IMR-90 (cell line): ENCODE measurements at regions not wholly inside any gene's neighbourhood (a gene's known extent, or its start where the extent isn't known, plus 50 kb on each side); places are given as distances from the start of the nearest gene placed in this dataset.

ENCODE experiments used
- ATAC-seq: fragments of 200-7000 bp; cut with Tn5 transposase; 2 replicates; pipeline ENCODE4 v1.9.1; 2020; ENCODE audit warnings: low read depth, mild to moderate bottlenecking, moderate library complexity
- BruUV-seq: library from RNA; stranded (reverse); fragments of 400-500 nt; replicated peaks from 2 replicates; lab custom pipeline; 2021; lab: Mats Ljungman, UMichigan
- CTCF ChIA-PET: fragments of 300-600 bp; formaldehyde crosslinking; extraction: SDS; loops from one replicate; lab custom pipeline; 2021; ENCODE audit warnings: antibody characterized with exemption; lab: Yijun Ruan, JAX
- POLR2A ChIA-PET: fragments of 300-600 bp; sonication (Branson Sonifier 250); formaldehyde crosslinking; loops from one replicate; lab custom pipeline; 2022; ENCODE audit warnings: antibody characterized with exemption; ENCODE audit not compliant: unreplicated experiment; lab: Charles Lee
- DNase-seq: peaks from one replicate; pipeline ENCODE4 v3.0.0; 2013
- H2AFZ ChIP-seq: replicated peaks from 2 replicates; pipeline ENCODE3; 2013; ENCODE audit warnings: low read length, mild to moderate bottlenecking; ENCODE audit not compliant: poor library complexity
- H2AK5ac ChIP-seq: 2 replicates; pipeline ENCODE4 v1.6.1; 2013; ENCODE audit warnings: low read depth, low read length, inconsistent platforms
- H2AK9ac ChIP-seq: replicated peaks from 2 replicates; pipeline ENCODE3; 2013; ENCODE audit warnings: mild to moderate bottlenecking, low read depth, low read length, moderate library complexity; ENCODE audit not compliant: poor library complexity
- H2BK120ac ChIP-seq: 2 replicates; pipeline ENCODE4 v1.6.1; 2013; ENCODE audit warnings: low read depth, low read length, inconsistent platforms
- H2BK15ac ChIP-seq: 3 replicates; pipeline ENCODE4 v1.6.1; 2013; ENCODE audit warnings: low read depth, low read length, inconsistent platforms
- H2BK20ac ChIP-seq: 2 replicates; pipeline ENCODE4 v1.6.1; 2013; ENCODE audit warnings: low read depth, mild to moderate bottlenecking, inconsistent platforms, low read length, moderate library complexity
- H2BK5ac ChIP-seq: 2 replicates; pipeline ENCODE4 v1.6.1; 2013; ENCODE audit warnings: mild to moderate bottlenecking, low read depth, low read length, inconsistent platforms; ENCODE audit not compliant: poor library complexity, severe bottlenecking
- H3K14ac ChIP-seq: replicated peaks from 2 replicates; pipeline ENCODE4 v1.6.1; 2013; ENCODE audit warnings: low read depth, low read length, inconsistent platforms
- H3K18ac ChIP-seq: 2 replicates; pipeline ENCODE4 v1.6.1; 2013; ENCODE audit warnings: low read depth, low read length, control low read depth
- H3K23ac ChIP-seq: 2 replicates; pipeline ENCODE4 v1.6.1; 2013; ENCODE audit warnings: low read depth, low read length, inconsistent platforms
- H3K27ac ChIP-seq: 2 replicates; pipeline ENCODE4 v1.5.1; 2013; ENCODE audit warnings: mild to moderate bottlenecking, control low read depth, low read length; ENCODE audit not compliant: insufficient read depth
- H3K27me3 ChIP-seq: 2 replicates; pipeline ENCODE4 v1.6.1; 2013; ENCODE audit warnings: low read length; ENCODE audit not compliant: control insufficient read depth, insufficient read depth
- H3K36me3 ChIP-seq: 2 replicates; pipeline ENCODE4 v1.6.1; 2013; ENCODE audit warnings: low read length, mixed read lengths; ENCODE audit not compliant: control insufficient read depth, insufficient read depth
- H3K4ac ChIP-seq: 2 replicates; pipeline ENCODE4 v1.6.1; 2013; ENCODE audit warnings: low read depth, low read length, inconsistent platforms
- H3K4me1 ChIP-seq: 2 replicates; pipeline ENCODE4 v1.6.1; 2013; ENCODE audit warnings: low read length, mixed read lengths; ENCODE audit not compliant: control insufficient read depth, insufficient read depth
- H3K4me2 ChIP-seq: 2 replicates; pipeline ENCODE4 v1.6.1; 2013; ENCODE audit warnings: low read depth, mild to moderate bottlenecking, control low read depth, low read length, moderate library complexity
- H3K4me3 ChIP-seq: 2 replicates; pipeline ENCODE4 v1.5.1; 2013; ENCODE audit warnings: low read depth, mild to moderate bottlenecking, control low read depth, low read length, moderate library complexity; ENCODE audit not compliant: insufficient read depth
- H3K56ac ChIP-seq: 2 replicates; pipeline ENCODE4 v1.6.1; 2013; ENCODE audit warnings: low read length, inconsistent platforms; ENCODE audit not compliant: insufficient read depth; ENCODE audit errors: extremely low read depth
- H3K79me1 ChIP-seq, 2 experiments: 2 replicates each; pipeline ENCODE4 v1.6.1; 2013; ENCODE audit warnings: low read length in 2 of 2, inconsistent platforms in 1 of 2, low read depth in 1 of 2
- H3K9ac ChIP-seq: 2 replicates; pipeline ENCODE4 v1.6.1; 2013; ENCODE audit warnings: low read depth, low read length, control low read depth
- H3K9me1 ChIP-seq: 2 replicates; pipeline ENCODE4 v1.6.1; 2013; ENCODE audit warnings: low read length, inconsistent platforms; ENCODE audit not compliant: insufficient read depth
- H3K9me3 ChIP-seq: 2 replicates; pipeline ENCODE4 v1.6.1; 2013; ENCODE audit warnings: low read length; ENCODE audit not compliant: control insufficient read depth, insufficient read depth
- H4K20me1 ChIP-seq: 2 replicates; pipeline ENCODE4 v1.6.1; 2013; ENCODE audit warnings: low read length, inconsistent platforms; ENCODE audit not compliant: insufficient read depth
- H4K5ac ChIP-seq: 2 replicates; pipeline ENCODE4 v1.6.1; 2013; ENCODE audit warnings: mild to moderate bottlenecking, low read depth, low read length, control low read depth
- H4K8ac ChIP-seq, 2 experiments: 2 replicates each; pipeline ENCODE4 v1.6.1; 2013; ENCODE audit warnings: low read depth in 2 of 2, low read length in 2 of 2, control low read depth in 1 of 2, inconsistent platforms in 1 of 2
- H4K91ac ChIP-seq: 2 replicates; pipeline ENCODE4 v1.6.1; 2013; ENCODE audit warnings: low read depth, low read length, inconsistent platforms; ENCODE audit not compliant: insufficient read depth
- BHLHE40 ChIP-seq: fragments of 150-350 bp; IDR thresholded peaks from 2 replicates; pipeline ENCODE4 v1.6.1; 2016; ENCODE audit warnings: mild to moderate bottlenecking, low read depth, low read length
- CEBPB ChIP-seq: IDR thresholded peaks from 2 replicates; pipeline ENCODE4 v1.6.1; 2012; ENCODE audit warnings: low read depth, low read length, improper control_type of control experiment
- CHD1 ChIP-seq: IDR thresholded peaks from 2 replicates; pipeline ENCODE4 v1.6.1; 2012; ENCODE audit warnings: low read depth, low read length, improper control_type of control experiment
- FOS ChIP-seq: fragments of 150-350 bp; IDR thresholded peaks from 2 replicates; pipeline ENCODE4 v1.6.1; 2016; ENCODE audit warnings: low read depth, low read length
- MAFK ChIP-seq: IDR thresholded peaks from 2 replicates; pipeline ENCODE4 v1.6.1; 2012; ENCODE audit warnings: low read depth, low read length, improper control_type of control experiment
- MAZ ChIP-seq: IDR thresholded peaks from 2 replicates; pipeline ENCODE4 v1.6.1; 2012; ENCODE audit warnings: low read depth, mild to moderate bottlenecking, low read length, improper control_type of control experiment, moderate library complexity, borderline replicate concordance
- MXI1 ChIP-seq: IDR thresholded peaks from 2 replicates; pipeline ENCODE4 v1.6.1; 2012; ENCODE audit warnings: low read depth, mild to moderate bottlenecking, low read length, moderate library complexity, borderline replicate concordance
- NFE2L2 ChIP-seq: fragments of 150-350 bp; IDR thresholded peaks from 2 replicates; pipeline ENCODE4 v1.6.1; 2016; ENCODE audit warnings: low read depth, mild to moderate bottlenecking, low read length
- POLR2A ChIP-seq: IDR thresholded peaks from 2 replicates; pipeline ENCODE4 v1.6.1; 2012; ENCODE audit warnings: mild to moderate bottlenecking, low read depth, low read length
- RAD21 ChIP-seq: IDR thresholded peaks from 2 replicates; pipeline ENCODE4 v1.6.1; 2012; ENCODE audit warnings: low read length, improper control_type of control experiment
- RCOR1 ChIP-seq: IDR thresholded peaks from 2 replicates; pipeline ENCODE4 v1.6.1; 2012; ENCODE audit warnings: mild to moderate bottlenecking, low read length, improper control_type of control experiment; ENCODE audit not compliant: insufficient replicate concordance
- RFX5 ChIP-seq: IDR thresholded peaks from 2 replicates; pipeline ENCODE4 v1.8.0; 2012; ENCODE audit warnings: low read depth, mild to moderate bottlenecking, low read length, moderate library complexity
- SMC3 ChIP-seq: fragments of 150-350 bp; IDR thresholded peaks from 2 replicates; pipeline ENCODE4 v1.6.1; 2016; ENCODE audit warnings: low read depth, mild to moderate bottlenecking, antibody characterized with exemption, low read length, moderate library complexity
- WGBS, 2 experiments: methylation state at CpG; one replicate each; pipeline versions ENCODE4 v1.1.5 to v1.1.7; 2013; ENCODE audit warnings: missing lambda C conversion rate in 2 of 2; ENCODE audit not compliant: insufficient read length in 1 of 2; ENCODE audit errors: extremely low coverage in 2 of 2; 5-methylcytosine and 5-hydroxymethylcytosine counted together
- dilution Hi-C: fragments of 300-500 bp; cut with HindIII; formaldehyde crosslinking; loops from one replicate; pipeline ENCODE4 v1.14.3; 2018; ENCODE audit warnings: low sequenced_read_pairs; ENCODE audit not compliant: unreplicated experiment
- in situ Hi-C: fragments of 300-500 bp; cut with MboI; formaldehyde crosslinking; loops from 3 replicates; pipeline ENCODE4 v1.14.3; 2019; ENCODE audit warnings: low sequenced_read_pairs, inconsistent platforms, mixed read lengths
- intact Hi-C: fragments of 100-400 bp; cut with micrococcal nuclease; formaldehyde crosslinking; loops from 2 replicates; pipeline ENCODE4 v1.10.0; 2022
- TF ChIP-seq, protein P1 (sequence below): conservative IDR thresholded peaks from 2 replicates; pipeline ENCODE4 v1.5.1; 2012; ENCODE audit warnings: mild to moderate bottlenecking, low read depth, low read length, improper control_type of control experiment
- TF ChIP-seq, protein P2 (sequence below): fragments of 150-350 bp; IDR thresholded peaks from 2 replicates; pipeline ENCODE4 v1.6.1; 2016; ENCODE audit warnings: low read depth, mild to moderate bottlenecking, low read length, moderate library complexity, borderline replicate concordance
- TF ChIP-seq, protein P3 (sequence below): fragments of 150-350 bp; IDR thresholded peaks from 2 replicates; pipeline ENCODE4 v1.6.1; 2017; ENCODE audit warnings: mild to moderate bottlenecking, antibody characterized with exemption, low read length, low read depth

DNA sequence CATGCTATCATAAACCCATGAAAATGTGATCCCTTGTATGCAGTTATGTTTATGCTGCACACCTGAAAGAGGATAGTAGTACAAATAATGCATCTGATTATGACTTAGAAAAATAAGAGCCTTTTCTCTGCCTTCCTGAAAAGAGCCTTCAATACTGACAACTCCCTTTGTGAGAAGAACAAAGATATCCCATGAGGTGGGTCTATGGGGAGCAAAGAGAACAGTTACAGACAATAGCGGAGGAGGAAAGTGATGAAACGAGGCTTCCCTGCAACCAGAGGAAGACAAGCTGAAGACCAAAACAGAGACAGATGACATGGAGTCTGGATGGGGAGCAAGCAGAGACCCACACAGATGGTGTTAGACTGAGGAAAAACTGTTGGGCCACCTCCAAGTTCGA is 598.3 kb upstream of the PLXNA2 start:
- H3K4me1 ChIP-seq: no peaks in the 10 kb centered on the region

More for the DNA sequence above, 598.3 kb upstream of the PLXNA2 start:
- no peak for DNase-seq
- no peak overlapping the region for H3K4me3 ChIP-seq
- H3K27me3 ChIP-seq: no peaks in the 10 kb centered on the region
- intact Hi-C loops (no loop called here), dilution Hi-C loops (no loop called here), in situ Hi-C loops (no loop called here)
- no peak overlapping the region for H2BK20ac ChIP-seq
- no peak overlapping the region for H3K14ac ChIP-seq
- H4K8ac ChIP-seq: no peak overlapping the region
- no peaks in the 10 kb centered on the region for H3K79me1 ChIP-seq
- no peak for ATAC-seq
- no peak overlapping the region for H2AK5ac ChIP-seq
- peaks cover 23% of the 10 kb centered on the region for H3K9me3 ChIP-seq
- H3K36me3 ChIP-seq: no peaks in the 10 kb centered on the region
- POLR2A ChIA-PET: no interaction called here
- no peak overlapping the region for H3K18ac ChIP-seq
- H4K20me1 ChIP-seq: no peaks in the 10 kb centered on the region
- H3K4ac ChIP-seq: no peak overlapping the region
- no TSS peak for BruUV-seq
- H3K9ac ChIP-seq: no peak overlapping the region
- no peak overlapping the region for H4K5ac ChIP-seq
- H3K27ac ChIP-seq: no peak overlapping the region
- TF ChIP-seq SMC3: no peak
- no peak for TF ChIP-seq MAZ
- TF ChIP-seq POLR2A: no peak
- no peak for TF ChIP-seq BHLHE40
- TF ChIP-seq RFX5: no peak
- TF ChIP-seq RAD21: no peak
- no peak for TF ChIP-seq MXI1
- TF ChIP-seq, protein P1, sequence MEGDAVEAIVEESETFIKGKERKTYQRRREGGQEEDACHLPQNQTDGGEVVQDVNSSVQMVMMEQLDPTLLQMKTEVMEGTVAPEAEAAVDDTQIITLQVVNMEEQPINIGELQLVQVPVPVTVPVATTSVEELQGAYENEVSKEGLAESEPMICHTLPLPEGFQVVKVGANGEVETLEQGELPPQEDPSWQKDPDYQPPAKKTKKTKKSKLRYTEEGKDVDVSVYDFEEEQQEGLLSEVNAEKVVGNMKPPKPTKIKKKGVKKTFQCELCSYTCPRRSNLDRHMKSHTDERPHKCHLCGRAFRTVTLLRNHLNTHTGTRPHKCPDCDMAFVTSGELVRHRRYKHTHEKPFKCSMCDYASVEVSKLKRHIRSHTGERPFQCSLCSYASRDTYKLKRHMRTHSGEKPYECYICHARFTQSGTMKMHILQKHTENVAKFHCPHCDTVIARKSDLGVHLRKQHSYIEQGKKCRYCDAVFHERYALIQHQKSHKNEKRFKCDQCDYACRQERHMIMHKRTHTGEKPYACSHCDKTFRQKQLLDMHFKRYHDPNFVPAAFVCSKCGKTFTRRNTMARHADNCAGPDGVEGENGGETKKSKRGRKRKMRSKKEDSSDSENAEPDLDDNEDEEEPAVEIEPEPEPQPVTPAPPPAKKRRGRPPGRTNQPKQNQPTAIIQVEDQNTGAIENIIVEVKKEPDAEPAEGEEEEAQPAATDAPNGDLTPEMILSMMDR: no peak
- no peak for TF ChIP-seq MAFK
- no peak for TF ChIP-seq CHD1
- no peak for TF ChIP-seq CEBPB
- TF ChIP-seq, protein P2, sequence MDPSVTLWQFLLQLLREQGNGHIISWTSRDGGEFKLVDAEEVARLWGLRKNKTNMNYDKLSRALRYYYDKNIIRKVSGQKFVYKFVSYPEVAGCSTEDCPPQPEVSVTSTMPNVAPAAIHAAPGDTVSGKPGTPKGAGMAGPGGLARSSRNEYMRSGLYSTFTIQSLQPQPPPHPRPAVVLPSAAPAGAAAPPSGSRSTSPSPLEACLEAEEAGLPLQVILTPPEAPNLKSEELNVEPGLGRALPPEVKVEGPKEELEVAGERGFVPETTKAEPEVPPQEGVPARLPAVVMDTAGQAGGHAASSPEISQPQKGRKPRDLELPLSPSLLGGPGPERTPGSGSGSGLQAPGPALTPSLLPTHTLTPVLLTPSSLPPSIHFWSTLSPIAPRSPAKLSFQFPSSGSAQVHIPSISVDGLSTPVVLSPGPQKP: no peak
- no peak for TF ChIP-seq FOS
- TF ChIP-seq, protein P3, sequence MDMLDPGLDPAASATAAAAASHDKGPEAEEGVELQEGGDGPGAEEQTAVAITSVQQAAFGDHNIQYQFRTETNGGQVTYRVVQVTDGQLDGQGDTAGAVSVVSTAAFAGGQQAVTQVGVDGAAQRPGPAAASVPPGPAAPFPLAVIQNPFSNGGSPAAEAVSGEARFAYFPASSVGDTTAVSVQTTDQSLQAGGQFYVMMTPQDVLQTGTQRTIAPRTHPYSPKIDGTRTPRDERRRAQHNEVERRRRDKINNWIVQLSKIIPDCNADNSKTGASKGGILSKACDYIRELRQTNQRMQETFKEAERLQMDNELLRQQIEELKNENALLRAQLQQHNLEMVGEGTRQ: no peak
- no peak for TF ChIP-seq NFE2L2
- no peak for TF ChIP-seq RCOR1
- no peak overlapping the region for H2BK15ac ChIP-seq
- no peak overlapping the region for H4K91ac ChIP-seq
- H3K56ac ChIP-seq: no peak overlapping the region
- H2AFZ ChIP-seq: no peak overlapping the region
- no peak overlapping the region for H2BK120ac ChIP-seq
- H2AK9ac ChIP-seq: no peak overlapping the region
- CTCF ChIA-PET: no interaction called here
- no peak overlapping the region for H3K23ac ChIP-seq
- 51% methylated on average over 2 of the region's 3 CpGs; no CpG with 5 or more reads in 1 of the 2 experiments for WGBS, 2 experiments
- H3K4me2 ChIP-seq: no peak overlapping the region
- no peak overlapping the region for H2BK5ac ChIP-seq
- H3K9me1 ChIP-seq: no peaks in the 10 kb centered on the region
